ENCODE measurements at regions not wholly inside any gene's neighbourhood (a gene's known extent, or its start where the extent isn't known, plus 50 kb on each side); places are given as distances from the start of the nearest gene placed in this dataset.

DNA sequence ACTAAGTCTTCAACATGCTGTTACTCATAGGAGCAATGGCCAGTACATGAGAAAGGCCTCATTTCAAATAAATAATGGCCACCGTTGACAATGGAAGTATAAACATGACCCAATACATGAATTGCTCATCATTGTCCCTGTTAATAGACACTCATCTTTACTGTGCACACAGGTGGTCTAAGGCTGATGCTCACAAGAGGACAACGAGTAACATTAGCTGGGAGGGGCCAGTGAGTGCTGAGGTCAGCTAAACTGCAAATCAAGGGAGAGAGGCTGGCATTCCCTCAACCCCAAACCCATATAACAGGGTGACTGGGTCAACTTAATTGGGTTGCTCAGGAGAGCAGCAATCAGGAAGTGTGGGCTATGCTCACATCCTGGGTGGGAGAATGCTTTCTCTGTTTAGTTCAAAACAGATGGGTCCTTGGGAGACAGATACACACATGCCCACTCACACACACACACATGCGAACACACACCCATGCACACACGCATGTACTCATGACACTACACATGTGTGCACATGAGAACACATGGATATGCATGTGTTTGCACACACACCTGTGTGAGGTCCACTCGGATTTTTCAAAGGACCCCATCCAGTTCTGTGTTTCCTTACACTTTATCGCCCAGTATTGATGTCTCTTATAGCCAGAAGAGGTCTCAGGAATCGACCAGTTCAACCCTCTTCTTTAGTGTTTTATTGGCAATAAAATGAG lies 172.0 kb downstream of the INHBB start:
- TF ChIP-seq, protein P1, sequence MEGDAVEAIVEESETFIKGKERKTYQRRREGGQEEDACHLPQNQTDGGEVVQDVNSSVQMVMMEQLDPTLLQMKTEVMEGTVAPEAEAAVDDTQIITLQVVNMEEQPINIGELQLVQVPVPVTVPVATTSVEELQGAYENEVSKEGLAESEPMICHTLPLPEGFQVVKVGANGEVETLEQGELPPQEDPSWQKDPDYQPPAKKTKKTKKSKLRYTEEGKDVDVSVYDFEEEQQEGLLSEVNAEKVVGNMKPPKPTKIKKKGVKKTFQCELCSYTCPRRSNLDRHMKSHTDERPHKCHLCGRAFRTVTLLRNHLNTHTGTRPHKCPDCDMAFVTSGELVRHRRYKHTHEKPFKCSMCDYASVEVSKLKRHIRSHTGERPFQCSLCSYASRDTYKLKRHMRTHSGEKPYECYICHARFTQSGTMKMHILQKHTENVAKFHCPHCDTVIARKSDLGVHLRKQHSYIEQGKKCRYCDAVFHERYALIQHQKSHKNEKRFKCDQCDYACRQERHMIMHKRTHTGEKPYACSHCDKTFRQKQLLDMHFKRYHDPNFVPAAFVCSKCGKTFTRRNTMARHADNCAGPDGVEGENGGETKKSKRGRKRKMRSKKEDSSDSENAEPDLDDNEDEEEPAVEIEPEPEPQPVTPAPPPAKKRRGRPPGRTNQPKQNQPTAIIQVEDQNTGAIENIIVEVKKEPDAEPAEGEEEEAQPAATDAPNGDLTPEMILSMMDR (IDR thresholded peaks at IDR 0.05), result no peak
- TF ChIP-seq POLR2A (IDR thresholded peaks at IDR 0.05), result no peak

Measured in heart left ventricle (tissue), 13 donors.